WTC11 (cell line): ENCODE measurements at regions not wholly inside any gene's neighbourhood (a gene's known extent, or its start where the extent isn't known, plus 50 kb on each side); places are given as distances from the start of the nearest gene placed in this dataset.

Experiments used
- ATAC-seq: fragments of 200-7000 bp; cut with Tn5 transposase; 2 replicates; pipeline ENCODE4 v1.10.0; 2021; ENCODE audit warnings: mild to moderate bottlenecking, moderate library complexity
- CTCF ChIA-PET: fragments of 300-600 bp; sonication (Branson Sonifier 250); formaldehyde crosslinking; loops from one replicate; lab custom pipeline; 2021; ENCODE audit warnings: antibody characterized with exemption; lab: Charles Lee
- POLR2A ChIA-PET: fragments of 350-600 bp; sonication (Branson Sonifier 250); formaldehyde crosslinking; loops from one replicate; lab custom pipeline; 2021; ENCODE audit warnings: antibody characterized with exemption; lab: Charles Lee
- DNase-seq: peaks from one replicate; pipeline ENCODE4 v3.0.0; 2021; ENCODE audit warnings: low spot score
- H3K27ac Mint-ChIP-seq: 2 replicates; pipeline ENCODE4 v1.8.0; 2021; ENCODE audit warnings: mixed read lengths
- H3K27me3 Mint-ChIP-seq: 2 replicates; pipeline ENCODE4 v1.8.0; 2021; ENCODE audit warnings: low read depth, mild to moderate bottlenecking, moderate library complexity, mixed read lengths
- H3K36me3 Mint-ChIP-seq: 2 replicates; pipeline ENCODE4 v1.8.0; 2021; ENCODE audit warnings: mixed read lengths
- H3K4me1 Mint-ChIP-seq: 2 replicates; pipeline ENCODE4 v1.8.0; 2022; ENCODE audit warnings: mixed read lengths
- H3K4me3 Mint-ChIP-seq: 2 replicates; pipeline ENCODE4 v1.8.0; 2021; ENCODE audit warnings: mild to moderate bottlenecking, moderate library complexity, mixed read lengths
- H3K9me3 Mint-ChIP-seq: 2 replicates; pipeline ENCODE4 v1.8.0; 2021; ENCODE audit warnings: mixed read lengths
- ATF1 ChIP-seq: sonication (generic); formaldehyde crosslinking; IDR thresholded peaks from 2 replicates; pipeline ENCODE4 v1.8.1; 2023; ENCODE audit warnings: mild to moderate bottlenecking, moderate library complexity, missing genetic modification reagents
- CBFB ChIP-seq: sonication (generic); formaldehyde crosslinking; IDR thresholded peaks from 2 replicates; pipeline ENCODE4 v1.8.1; 2022; ENCODE audit warnings: mild to moderate bottlenecking, low read depth, missing genetic modification reagents
- CTCF ChIP-seq: fragments of 200-600 bp; IDR thresholded peaks from 2 replicates; pipeline ENCODE4 v1.8.0; 2022; ENCODE audit warnings: antibody characterized with exemption
- ELF4 ChIP-seq: sonication (generic); formaldehyde crosslinking; IDR thresholded peaks from 2 replicates; pipeline ENCODE4 v1.8.1; 2022; ENCODE audit warnings: low read depth, mild to moderate bottlenecking, moderate library complexity, missing genetic modification reagents
- ERG ChIP-seq: fragments of 250-450 bp; sonication (Bioruptor Pico); IDR thresholded peaks from 2 replicates; pipeline ENCODE4 v1.8.0; 2021; ENCODE audit warnings: mild to moderate bottlenecking
- HMGA2 ChIP-seq: fragments of 250-450 bp; sonication (Bioruptor Pico); IDR thresholded peaks from 2 replicates; pipeline ENCODE4 v1.4.0; 2021; ENCODE audit warnings: mild to moderate bottlenecking, moderate library complexity
- MLX ChIP-seq: sonication (generic); formaldehyde crosslinking; IDR thresholded peaks from 2 replicates; pipeline ENCODE4 v1.8.1; 2023; ENCODE audit warnings: mild to moderate bottlenecking, missing genetic modification reagents, moderate library complexity
- MXD4 ChIP-seq: fragments of 250-450 bp; sonication (Bioruptor Pico); IDR thresholded peaks from 2 replicates; pipeline ENCODE4 v1.8.0; 2021; ENCODE audit warnings: mild to moderate bottlenecking, moderate library complexity, borderline replicate concordance
- RELA ChIP-seq: sonication (generic); formaldehyde crosslinking; IDR thresholded peaks from 2 replicates; pipeline ENCODE4 v1.8.1; 2022; ENCODE audit warnings: missing genetic modification reagents, mild to moderate bottlenecking, borderline replicate concordance
- TCF7 ChIP-seq: sonication (generic); formaldehyde crosslinking; IDR thresholded peaks from 2 replicates; pipeline ENCODE4 v1.8.0; 2022; ENCODE audit warnings: mild to moderate bottlenecking, low read depth, missing genetic modification reagents, moderate library complexity
- TF ChIP-seq, protein P1 (sequence below): sonication (generic); formaldehyde crosslinking; IDR thresholded peaks from 2 replicates; pipeline ENCODE4 v1.8.1; 2022; ENCODE audit warnings: mild to moderate bottlenecking, moderate library complexity, missing genetic modification reagents
- TF ChIP-seq, protein P2 (sequence below): sonication (generic); formaldehyde crosslinking; IDR thresholded peaks from 2 replicates; pipeline ENCODE4 v1.8.0; 2022; ENCODE audit warnings: mild to moderate bottlenecking, missing genetic modification reagents
- TF ChIP-seq, protein P3 (sequence below): sonication (generic); formaldehyde crosslinking; conservative IDR thresholded peaks from 2 replicates; pipeline ENCODE4 v1.8.1; 2022; ENCODE audit warnings: mild to moderate bottlenecking, missing genetic modification reagents

DNA sequence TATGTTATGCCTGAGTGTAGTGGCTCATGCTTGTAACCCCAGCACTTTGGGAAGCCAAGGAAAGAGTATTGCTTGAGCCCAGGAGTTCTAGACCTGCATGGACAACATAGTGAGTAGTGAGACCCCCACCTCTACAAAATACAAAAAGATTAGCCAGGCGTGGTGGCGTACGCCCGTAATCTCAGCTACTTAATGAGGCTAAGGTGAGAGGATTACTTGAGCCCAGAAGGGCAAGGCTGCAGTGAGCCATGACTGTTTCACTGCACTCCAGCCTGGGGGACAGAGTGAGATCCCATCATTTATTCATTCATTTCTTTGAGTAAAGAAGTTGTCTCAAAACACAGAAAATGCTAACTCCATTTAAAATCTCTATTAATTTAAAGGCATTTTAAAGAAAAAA is 1061.6 kb downstream of the JRKL start:
- no peaks in the 10 kb centered on the region for H3K9me3 Mint-ChIP-seq
- no peak for TF ChIP-seq RELA (CRISPR knock-in tag)
- no peak for TF ChIP-seq CTCF
- TF ChIP-seq, protein P1, sequence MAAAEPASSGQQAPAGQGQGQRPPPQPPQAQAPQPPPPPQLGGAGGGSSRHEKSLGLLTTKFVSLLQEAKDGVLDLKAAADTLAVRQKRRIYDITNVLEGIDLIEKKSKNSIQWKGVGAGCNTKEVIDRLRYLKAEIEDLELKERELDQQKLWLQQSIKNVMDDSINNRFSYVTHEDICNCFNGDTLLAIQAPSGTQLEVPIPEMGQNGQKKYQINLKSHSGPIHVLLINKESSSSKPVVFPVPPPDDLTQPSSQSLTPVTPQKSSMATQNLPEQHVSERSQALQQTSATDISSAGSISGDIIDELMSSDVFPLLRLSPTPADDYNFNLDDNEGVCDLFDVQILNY = no peak
- TF ChIP-seq MLX = no peak
- TF ChIP-seq ERG (CRISPR knock-in tag) = no peak
- H3K27ac Mint-ChIP-seq = no peak overlapping the region
- H3K4me1 Mint-ChIP-seq = peaks cover 8% of the 10 kb centered on the region
- DNase-seq = no peak
- no peaks in the 10 kb centered on the region for H3K36me3 Mint-ChIP-seq
- no peak overlapping the region for H3K4me3 Mint-ChIP-seq
- no peaks in the 10 kb centered on the region; the same call in 1 of the 2 replicates for H3K27me3 Mint-ChIP-seq
- ATAC-seq = no peak
- ChIA-PET CTCF (no interaction called here), POLR2A (no interaction called here)

DNA sequence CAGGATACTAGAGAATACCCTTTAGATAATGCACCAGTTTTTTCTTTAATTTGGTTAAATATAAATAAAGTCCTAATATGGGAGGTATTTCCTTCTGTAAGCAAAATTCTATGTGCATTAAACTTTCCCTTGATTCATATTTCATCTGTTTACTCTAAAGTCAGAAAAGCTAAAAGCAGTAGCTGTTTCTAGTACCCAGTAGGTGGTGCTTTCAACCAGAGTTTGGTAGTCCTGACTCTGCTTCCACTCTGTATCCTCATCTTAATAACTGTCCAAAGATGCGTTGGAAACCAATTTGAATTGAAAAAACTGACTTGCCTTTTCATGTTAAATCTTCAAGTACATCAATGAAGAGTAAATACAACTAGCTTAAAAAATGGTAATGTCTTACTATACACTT is 1065.2 kb downstream of the JRKL start:
- H3K4me3 Mint-ChIP-seq = no peak overlapping the region
- peaks cover 5% of the 10 kb centered on the region for H3K4me1 Mint-ChIP-seq
- no peak overlapping the region for H3K27ac Mint-ChIP-seq
- no peaks in the 10 kb centered on the region for H3K36me3 Mint-ChIP-seq
- CTCF ChIA-PET = interaction anchor here (0.6 to 1.0 kb wide), 3 partner anchors 185 to 1001 kb away, joined by 3 to 4 read pairs (median 3); no protein-coding TSS in a partner anchor
- no peaks in the 10 kb centered on the region for H3K9me3 Mint-ChIP-seq
- no peak for DNase-seq
- TF ChIP-seq TCF7 (CRISPR knock-in tag) (no peak), ATF1 (CRISPR knock-in tag) (no peak), MXD4 (no peak), ELF4 (CRISPR knock-in tag) (no peak), CBFB (CRISPR knock-in tag) (no peak)
- TF ChIP-seq, protein P2, sequence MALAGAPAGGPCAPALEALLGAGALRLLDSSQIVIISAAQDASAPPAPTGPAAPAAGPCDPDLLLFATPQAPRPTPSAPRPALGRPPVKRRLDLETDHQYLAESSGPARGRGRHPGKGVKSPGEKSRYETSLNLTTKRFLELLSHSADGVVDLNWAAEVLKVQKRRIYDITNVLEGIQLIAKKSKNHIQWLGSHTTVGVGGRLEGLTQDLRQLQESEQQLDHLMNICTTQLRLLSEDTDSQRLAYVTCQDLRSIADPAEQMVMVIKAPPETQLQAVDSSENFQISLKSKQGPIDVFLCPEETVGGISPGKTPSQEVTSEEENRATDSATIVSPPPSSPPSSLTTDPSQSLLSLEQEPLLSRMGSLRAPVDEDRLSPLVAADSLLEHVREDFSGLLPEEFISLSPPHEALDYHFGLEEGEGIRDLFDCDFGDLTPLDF (CRISPR knock-in tag) = no peak
- TF ChIP-seq, protein P3, sequence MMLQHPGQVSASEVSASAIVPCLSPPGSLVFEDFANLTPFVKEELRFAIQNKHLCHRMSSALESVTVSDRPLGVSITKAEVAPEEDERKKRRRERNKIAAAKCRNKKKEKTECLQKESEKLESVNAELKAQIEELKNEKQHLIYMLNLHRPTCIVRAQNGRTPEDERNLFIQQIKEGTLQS (CRISPR knock-in tag) = no peak
- TF ChIP-seq, all 79 proteins: peak for 0
- POLR2A ChIA-PET = no interaction called here
- no peak for ATAC-seq
- no peaks in the 10 kb centered on the region; the same call in 1 of the 2 replicates for H3K27me3 Mint-ChIP-seq

- ATAC-seq (no peak), DNase-seq (no peak)
- TF ChIP-seq HMGA2 (CRISPR knock-in tag) = no peak
- CTCF ChIA-PET = no interaction called here
- H3K4me1 Mint-ChIP-seq = no peaks in the 10 kb centered on the region
- H3K36me3 Mint-ChIP-seq = peaks cover 19% of the 10 kb centered on the region
- no peaks in the 10 kb centered on the region for H3K27me3 Mint-ChIP-seq
- no peak overlapping the region for H3K4me3 Mint-ChIP-seq
- no peak overlapping the region for H3K27ac Mint-ChIP-seq
- H3K9me3 Mint-ChIP-seq = peaks cover 30% of the 10 kb centered on the region
- POLR2A ChIA-PET = no interaction called here
Measured at GRCh38 chr11:97460091-97460490, 1070.3 kb downstream of the JRKL start.
